ENCODE measurements at regions not wholly inside any gene's neighbourhood (a gene's known extent, or its start where the extent isn't known, plus 50 kb on each side); places are given as distances from the start of the nearest gene placed in this dataset.

- no peak overlapping the region for H2BK120ac ChIP-seq (ENCODE audit: low read depth, low read length, poor library complexity, severe bottlenecking)
- no peaks in the 10 kb centered on the region for H3K27me3 ChIP-seq (ENCODE audit: insufficient read depth, low read length)
- peaks cover 2 to 4% of the 10 kb centered on the region in 2 experiments; a peak in 3 of 5 replicates for H3K9me3 Mint-ChIP-seq
- H2BK20ac ChIP-seq (ENCODE audit: low read depth, low read length, poor library complexity, severe bottlenecking) = no peak overlapping the region
- H2AFZ ChIP-seq (ENCODE audit: low read length) = no peak overlapping the region
- H3K14ac ChIP-seq (ENCODE audit: insufficient read depth, low read length) = no peak overlapping the region
- H3K4ac ChIP-seq (ENCODE audit: low read depth, low read length) = no peak overlapping the region
- no CpG with 5 or more reads among the region's 5 CpGs for WGBS (ENCODE audit: extremely low coverage, insufficient read length, low lambda C conversion rate)
- H3T11ph ChIP-seq (ENCODE audit: low read length) = no peak overlapping the region
- no peak for DNase-seq
- no peak overlapping the region for H3K56ac ChIP-seq (ENCODE audit: insufficient read length, low read depth, low read length)
- H3K9ac ChIP-seq (ENCODE audit: extremely low read depth, insufficient read length, low read length) = no peak overlapping the region
- H4K20me1 ChIP-seq (ENCODE audit: control insufficient read depth, insufficient read depth, insufficient read length) = no peaks in the 10 kb centered on the region
- H4K8ac ChIP-seq (replicated peaks; ENCODE audit: insufficient read length, low read depth, low read length) = no peak overlapping the region
- no peaks in the 10 kb centered on the region for H3K4me1 Mint-ChIP-seq
- no peak overlapping the region for H3K27ac Mint-ChIP-seq
- no peak overlapping the region for H3K4me2 ChIP-seq (ENCODE audit: insufficient read depth, insufficient read length, low read length)
- H3K4me1 ChIP-seq (ENCODE audit: insufficient read depth, low read length) = no peaks in the 10 kb centered on the region
- no peak overlapping the region for H2BK15ac ChIP-seq (ENCODE audit: low read depth, low read length)
- H3K36me3 Mint-ChIP-seq (ENCODE audit: insufficient read depth in 1 of 3, low read depth in 3 of 3) = 0 out of 7 replicates have a peak, but pooled peaks cover 0 to 5% (median 1%) of the 10 kb centered on the region in 3 experiments
- H3K23me2 ChIP-seq (ENCODE audit: insufficient read length, low read depth, low read length, poor library complexity, severe bottlenecking) = no peaks in the 10 kb centered on the region
- no peak overlapping the region for H4K91ac ChIP-seq (ENCODE audit: insufficient read length, low read depth, low read length)
- H2BK12ac ChIP-seq (ENCODE audit: insufficient read length, low read depth, low read length) = no peak overlapping the region
- H2BK5ac ChIP-seq (ENCODE audit: insufficient read length, low read length) = no peak overlapping the region
- no peaks in the 10 kb centered on the region; the same call in 1 of the 2 replicates for H3K79me2 ChIP-seq (ENCODE audit: insufficient read depth, low read length)
- TF ChIP-seq CTCF (conservative IDR thresholded peaks at IDR 0.05) = no peak
- no peak overlapping the region for H3K23ac ChIP-seq (ENCODE audit: insufficient read length, low read depth, low read length)
- H3K79me1 ChIP-seq (ENCODE audit: insufficient read depth, low read depth, low read length, poor library complexity, severe bottlenecking) = no peaks in the 10 kb centered on the region
- peaks cover 5% of the 10 kb centered on the region for H3K27me3 Mint-ChIP-seq (ENCODE audit: low read depth)
- H4K5ac ChIP-seq (ENCODE audit: insufficient read length, low read depth, low read length) = no peak overlapping the region
- no peak overlapping the region for H3K27ac ChIP-seq (ENCODE audit: insufficient read length, low read depth, low read length)
- no peak overlapping the region for H3K4me3 Mint-ChIP-seq
- H3K9me3 ChIP-seq (ENCODE audit: control insufficient read depth, low read depth, low read length) = no peaks in the 10 kb centered on the region
- no peak overlapping the region for H3K18ac ChIP-seq (ENCODE audit: insufficient read length, low read depth, low read length)
- no peak overlapping the region for H2AK5ac ChIP-seq (ENCODE audit: insufficient read length, low read length)
These were observed 101.0 kb upstream of the GUCA2B start for GRCh38 chr1:42052072-42052699.

Data from H9 (cell line).